ENCODE measurements at regions not wholly inside any gene's neighbourhood (a gene's known extent, or its start where the extent isn't known, plus 50 kb on each side); places are given as distances from the start of the nearest gene placed in this dataset.
"Not testable (repeated sequence)": the region's sequence is repeated elsewhere in the genome, so short reads cannot be mapped to it uniquely, and the experiment has no call there.

DNA sequence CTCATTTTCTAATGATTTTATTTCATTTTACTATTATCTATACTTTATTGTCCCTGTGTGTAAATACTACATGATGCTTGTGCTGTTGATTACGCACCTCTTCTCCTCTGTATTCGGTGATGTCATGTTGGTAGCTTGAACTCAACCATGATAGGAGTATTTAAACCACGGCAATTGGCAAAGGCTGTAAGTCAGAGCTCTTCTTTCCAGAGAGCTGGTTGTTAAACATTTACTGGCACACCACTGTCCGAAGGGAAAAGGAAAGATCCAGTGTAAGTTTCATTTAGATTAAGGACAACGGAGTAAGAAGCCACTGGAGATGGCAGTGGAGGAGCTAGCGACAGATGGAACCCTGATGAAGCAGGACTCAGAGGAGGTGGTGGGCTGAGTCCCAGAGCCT lies 93.4 kb upstream of the KCNE2 start:
- DNase-seq (ENCODE audit: low read depth in 4 of 4, low spot score in 2 of 4), result no peak

DNA sequence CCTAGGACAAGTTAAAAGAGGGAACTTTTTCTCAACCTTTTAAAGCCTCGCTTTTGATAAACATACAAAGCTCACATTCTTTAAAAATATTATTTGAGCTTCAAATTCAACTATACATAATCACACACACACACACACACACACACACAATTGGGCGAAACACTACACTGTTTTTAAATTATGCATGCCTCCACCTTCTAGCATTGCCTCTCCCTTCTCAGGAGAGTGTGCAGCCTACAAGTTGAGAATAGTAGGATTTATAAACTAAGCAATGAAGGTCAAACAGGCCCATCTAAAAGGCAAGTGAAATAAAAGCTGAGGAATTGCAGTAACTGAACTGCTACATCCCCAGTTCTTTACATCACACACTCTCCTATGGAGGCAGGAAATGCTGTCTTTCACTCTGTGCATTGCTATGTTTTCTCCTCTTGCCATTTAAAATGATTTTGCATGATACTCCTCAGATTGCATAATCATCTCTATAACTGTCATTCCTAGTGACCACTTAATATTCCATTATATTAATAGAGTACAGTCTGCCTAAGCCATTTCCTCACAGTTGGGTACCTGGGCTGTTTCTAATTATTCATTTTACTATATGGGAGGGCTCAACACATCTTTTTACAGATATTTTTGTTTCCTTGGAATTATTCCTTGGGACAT lies 92.5 kb upstream of the KCNE2 start:
- DNase-seq (ENCODE audit: low read depth in 4 of 4, low spot score in 2 of 4), result no peak

DNA sequence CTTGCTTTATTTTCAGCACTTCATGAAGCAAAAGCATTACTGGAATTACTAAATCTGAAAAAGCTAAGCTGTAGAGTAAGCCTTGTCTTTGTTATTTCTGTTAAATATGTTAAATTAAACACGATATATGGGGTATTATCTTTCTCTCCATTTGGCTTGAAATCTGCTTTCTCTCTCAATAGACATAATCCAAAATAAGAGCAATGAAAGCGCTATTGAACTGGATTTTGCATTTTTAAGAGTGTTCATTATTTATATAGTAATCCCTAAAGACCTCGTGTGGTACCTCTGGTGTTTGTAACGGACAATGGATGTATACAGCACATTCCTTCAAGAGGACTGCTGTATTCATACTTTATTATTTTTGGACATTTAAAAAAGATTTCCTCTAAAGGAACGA lies 91.5 kb upstream of the KCNE2 start:
- no peak for DNase-seq (ENCODE audit: low read depth in 4 of 4, low spot score in 2 of 4)

DNA sequence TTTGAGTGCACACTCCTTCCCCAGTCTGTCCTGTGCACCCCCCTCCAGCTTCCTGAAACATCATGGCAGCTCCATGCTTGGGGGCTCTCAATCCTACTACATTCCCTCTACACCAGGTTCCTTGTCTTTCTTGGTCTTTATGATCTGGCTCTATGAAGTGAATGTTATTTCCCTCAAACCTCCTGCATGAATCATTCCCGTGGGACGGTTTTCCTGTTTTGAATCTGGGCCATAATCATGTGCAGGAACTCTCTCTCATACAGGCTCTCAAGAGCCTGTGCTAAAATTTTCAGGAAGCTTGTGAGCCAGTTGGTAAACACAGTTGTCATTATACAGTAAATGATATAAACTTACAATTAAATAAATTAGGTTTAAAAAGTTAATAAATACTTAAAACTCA lies 89.8 kb upstream of the KCNE2 start:
- DNase-seq (ENCODE audit: low read depth in 4 of 4, low spot score in 2 of 4), result no peak

DNA sequence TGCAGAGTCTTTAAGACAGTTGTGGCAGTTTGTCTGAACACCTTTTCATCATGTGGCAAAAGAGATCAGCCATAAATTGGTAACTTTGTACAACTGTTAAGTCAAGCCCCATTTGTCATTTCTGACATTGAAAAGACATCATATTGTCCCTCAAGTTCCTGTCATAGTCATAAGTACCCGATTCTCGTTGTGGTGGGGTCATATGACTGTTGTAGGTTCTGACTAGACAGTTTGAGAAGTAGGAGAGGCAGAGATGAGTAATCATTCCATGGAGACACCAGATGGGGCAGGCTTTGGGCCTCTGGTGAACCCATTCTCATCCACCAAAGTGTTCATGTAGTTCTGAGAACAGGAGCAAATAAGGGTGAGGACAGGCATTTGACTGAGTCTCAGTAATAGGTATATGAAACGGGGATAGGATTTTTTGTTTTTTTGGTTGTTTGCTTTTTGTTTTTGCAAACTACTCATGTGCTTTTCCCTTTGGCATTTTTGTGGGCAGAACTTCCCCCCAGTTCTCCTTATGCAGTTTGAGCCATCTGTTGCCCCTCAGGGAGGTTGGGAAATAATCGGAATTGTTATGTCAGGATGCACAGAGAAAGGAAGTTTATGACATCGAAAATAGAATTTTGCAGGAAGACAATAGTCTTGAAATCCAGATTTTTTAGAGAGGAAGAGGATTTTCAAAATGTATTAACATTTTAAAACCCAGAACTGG lies 86.9 kb upstream of the KCNE2 start:
- no peak for DNase-seq (ENCODE audit: low read depth in 4 of 4, low spot score in 2 of 4)

DNA sequence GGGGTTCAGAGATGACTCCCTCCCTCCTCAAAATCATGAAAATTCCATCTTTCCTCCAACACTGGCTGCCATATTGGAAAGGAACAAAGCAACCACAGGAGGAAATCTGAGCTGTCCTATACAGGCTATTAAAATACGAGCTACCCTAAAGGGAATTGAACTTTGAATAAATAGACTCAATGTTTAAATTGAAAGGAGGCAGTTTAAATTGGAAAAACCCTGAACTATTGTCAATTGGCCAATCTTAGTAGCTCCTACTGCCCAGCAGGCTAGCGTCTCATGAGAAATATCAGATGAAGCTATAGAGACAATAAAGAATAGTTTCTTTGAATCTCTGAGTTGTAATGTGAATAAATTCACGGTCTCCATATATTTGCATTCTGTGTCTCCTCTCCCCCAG lies 85.4 kb upstream of the KCNE2 start:
- no peak for DNase-seq (ENCODE audit: low read depth in 4 of 4, low spot score in 2 of 4)

DNA sequence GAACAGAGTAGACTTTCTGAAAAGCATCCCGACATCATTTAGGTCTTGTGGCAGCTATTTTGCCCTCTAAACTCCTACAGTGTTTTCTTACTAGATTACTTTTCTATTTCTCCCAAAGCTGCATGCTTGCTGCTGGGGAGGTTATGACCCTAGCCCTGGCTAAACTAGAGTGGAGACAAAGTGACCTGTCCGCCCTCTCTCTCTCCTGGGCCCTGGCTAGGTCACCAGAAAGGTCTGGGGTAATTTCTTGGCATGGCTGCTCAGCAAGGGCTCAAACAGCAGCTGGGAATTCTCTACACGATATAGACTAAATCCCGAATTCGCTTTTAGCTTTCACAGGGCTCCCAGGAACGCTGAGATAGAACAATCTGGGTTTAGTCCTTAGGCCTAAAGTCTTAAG lies 84.5 kb upstream of the KCNE2 start:
- DNase-seq (ENCODE audit: low read depth in 4 of 4, low spot score in 2 of 4), result no peak

DNA sequence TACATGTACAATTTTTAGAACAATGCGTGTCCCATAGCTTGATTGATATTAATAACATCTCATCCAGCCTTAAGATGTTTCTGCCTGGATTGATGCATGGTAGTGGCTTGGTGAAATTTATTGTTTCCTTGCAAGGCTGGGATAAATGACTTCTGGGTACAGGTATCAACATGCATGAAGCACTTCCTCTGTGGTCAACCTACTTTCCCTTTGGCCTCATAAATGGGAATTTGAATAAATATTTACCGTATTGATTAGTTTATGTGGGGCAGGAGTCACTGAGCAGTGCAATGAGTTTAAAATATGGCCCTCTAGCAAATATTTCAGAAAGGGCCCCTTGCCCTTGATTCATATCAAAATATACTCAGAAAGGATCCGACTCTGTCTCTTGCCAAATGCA lies 83.9 kb upstream of the KCNE2 start:
- no peak for DNase-seq (ENCODE audit: low read depth in 4 of 4, low spot score in 2 of 4)

DNA sequence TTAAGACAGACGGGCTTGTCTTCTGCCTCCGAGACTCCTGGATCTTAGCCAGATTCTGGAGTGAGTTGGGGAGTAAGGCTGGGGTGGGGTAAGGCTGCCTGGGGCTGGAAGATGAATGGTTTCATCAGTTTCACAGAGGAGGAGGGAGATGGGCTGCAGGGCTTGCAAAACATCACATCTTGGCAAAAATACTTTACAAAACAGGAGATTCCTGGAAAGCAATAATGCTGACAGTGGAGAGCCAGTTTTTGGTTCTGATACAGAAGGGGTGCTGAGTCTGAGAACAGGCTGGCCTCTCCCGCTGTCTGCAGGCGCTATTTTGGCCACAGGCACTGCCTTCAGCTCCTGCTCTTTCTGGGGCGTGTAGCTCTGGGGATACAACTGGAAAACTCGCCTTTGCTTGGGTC lies 83.4 kb upstream of the KCNE2 start:
- no peak for DNase-seq (ENCODE audit: low read depth in 4 of 4, low spot score in 2 of 4)

DNA sequence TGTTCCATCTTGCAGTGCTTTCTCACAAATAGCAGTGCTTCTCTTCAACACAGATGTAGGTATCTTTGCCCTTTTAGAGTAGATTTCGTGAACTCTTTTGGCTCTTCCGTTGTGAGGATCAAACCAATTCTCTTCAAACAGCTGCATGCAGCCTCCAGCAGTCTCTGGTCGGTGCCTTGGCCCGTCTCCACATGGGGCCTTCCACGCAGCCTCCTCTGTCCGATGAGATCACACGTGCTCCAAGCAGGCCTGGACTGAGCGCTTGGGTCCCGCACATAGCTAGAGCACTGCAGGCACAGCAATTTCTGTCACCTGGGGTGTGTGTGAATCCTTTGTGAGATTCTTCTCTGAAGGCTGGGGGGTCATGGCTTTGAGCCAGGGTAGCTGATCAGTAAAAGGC lies 82.8 kb upstream of the KCNE2 start:
- DNase-seq (ENCODE audit: low read depth in 4 of 4, low spot score in 2 of 4), result no peak

DNA sequence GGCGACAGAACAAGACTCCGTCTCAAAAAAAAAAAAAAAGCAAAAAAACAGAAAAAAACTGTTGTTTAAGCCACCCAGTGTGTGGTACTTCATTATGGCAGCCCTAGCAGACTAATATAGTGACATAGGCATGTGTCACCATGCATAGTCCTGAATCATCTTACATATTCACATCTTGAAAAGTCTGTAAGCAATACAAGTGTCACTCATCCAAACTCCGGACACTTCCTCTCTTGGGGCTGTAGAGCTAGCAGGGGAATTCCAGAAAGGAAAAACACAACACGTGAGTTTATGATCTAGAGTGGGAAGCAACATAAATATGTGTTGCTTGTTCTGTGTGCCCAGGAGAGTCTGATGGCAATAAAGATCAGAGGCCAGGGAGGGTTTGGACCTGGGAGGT lies 81.6 kb upstream of the KCNE2 start:
- no peak for DNase-seq (ENCODE audit: low read depth in 4 of 4, low spot score in 2 of 4)

DNA sequence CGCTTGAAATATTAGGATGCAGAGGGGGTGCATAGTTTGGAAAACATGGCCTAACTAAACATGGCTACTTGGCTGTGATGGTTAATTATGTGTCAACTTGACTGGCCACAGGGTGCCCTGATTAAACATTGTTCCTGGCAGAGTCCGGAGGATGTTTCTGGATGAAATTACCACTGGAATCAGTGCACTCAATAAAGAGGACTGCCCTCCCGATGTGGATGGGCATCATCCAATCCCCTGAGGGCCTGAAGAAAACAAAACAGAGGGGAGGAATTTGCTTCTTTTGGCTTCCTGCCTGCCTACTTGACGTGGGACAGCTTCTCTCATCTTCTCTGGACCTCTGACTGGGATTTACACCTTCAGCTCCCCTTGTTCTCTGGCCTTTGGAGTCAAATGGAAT lies 79.1 kb upstream of the KCNE2 start:
- DNase-seq (ENCODE audit: low read depth in 4 of 4, low spot score in 2 of 4), result no peak

DNA sequence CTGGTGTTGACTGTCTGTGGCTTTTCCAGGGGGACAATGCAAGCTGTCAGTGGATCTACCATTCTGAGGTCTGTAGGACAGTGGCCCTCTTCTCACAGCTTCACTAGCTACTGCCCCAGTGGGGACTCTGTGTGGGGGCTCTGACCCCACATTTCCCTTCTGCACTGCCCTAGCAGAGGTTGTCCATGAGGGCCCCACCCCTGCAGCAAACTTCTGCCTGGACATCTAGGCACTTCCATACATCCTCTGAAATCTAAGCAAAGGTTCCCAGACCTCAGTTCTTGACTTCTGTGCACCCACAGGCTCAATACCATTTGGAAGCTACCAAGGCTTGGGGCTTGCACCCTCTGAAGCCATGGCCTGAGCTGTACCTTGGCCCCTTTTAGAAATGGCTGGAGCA lies 75.8 kb upstream of the KCNE2 start:
- DNase-seq (ENCODE audit: low read depth in 4 of 4, low spot score in 2 of 4), result not testable (repeated sequence)

DNA sequence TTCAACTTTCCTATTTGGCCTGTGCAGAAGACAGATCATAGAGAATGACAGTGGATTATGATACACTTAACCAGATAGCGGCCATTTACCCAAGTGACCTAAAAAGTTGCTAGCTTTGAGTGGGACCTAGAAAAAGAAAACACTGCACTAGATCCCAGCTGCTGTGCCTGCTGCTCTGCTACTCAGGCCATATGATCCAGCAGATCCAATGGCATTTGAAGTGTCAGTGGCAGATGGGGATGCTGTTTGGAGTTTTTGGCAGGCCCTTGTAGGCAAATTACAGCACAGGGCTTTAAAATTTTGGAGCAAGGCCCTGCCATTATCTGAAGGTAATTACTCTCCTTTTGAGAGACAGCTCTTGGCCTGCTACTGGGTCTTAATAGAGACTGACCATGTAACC lies 74.0 kb upstream of the KCNE2 start:
- DNase-seq (ENCODE audit: low read depth in 4 of 4, low spot score in 2 of 4), result no peak

DNA sequence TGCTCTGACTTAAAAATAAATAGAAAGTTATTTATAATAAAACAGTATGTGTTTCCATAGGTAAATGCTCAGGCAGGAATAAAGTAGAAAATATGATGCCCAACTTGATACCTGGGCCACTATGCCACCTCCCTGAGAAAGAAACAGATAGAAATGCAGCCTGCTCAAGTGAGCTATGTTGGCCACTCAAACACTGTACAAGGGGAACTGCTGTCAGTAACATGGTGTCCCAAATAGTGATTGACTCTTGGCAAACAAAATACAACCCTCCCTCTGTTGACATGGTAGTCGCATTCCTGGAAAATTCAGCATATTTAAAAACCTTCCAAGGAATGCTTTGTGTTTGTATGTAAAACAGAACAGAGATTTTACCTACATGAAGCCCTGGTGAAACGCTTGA lies 66.9 kb upstream of the KCNE2 start:
- no peak for DNase-seq (ENCODE audit: low read depth in 4 of 4, low spot score in 2 of 4)

DNA sequence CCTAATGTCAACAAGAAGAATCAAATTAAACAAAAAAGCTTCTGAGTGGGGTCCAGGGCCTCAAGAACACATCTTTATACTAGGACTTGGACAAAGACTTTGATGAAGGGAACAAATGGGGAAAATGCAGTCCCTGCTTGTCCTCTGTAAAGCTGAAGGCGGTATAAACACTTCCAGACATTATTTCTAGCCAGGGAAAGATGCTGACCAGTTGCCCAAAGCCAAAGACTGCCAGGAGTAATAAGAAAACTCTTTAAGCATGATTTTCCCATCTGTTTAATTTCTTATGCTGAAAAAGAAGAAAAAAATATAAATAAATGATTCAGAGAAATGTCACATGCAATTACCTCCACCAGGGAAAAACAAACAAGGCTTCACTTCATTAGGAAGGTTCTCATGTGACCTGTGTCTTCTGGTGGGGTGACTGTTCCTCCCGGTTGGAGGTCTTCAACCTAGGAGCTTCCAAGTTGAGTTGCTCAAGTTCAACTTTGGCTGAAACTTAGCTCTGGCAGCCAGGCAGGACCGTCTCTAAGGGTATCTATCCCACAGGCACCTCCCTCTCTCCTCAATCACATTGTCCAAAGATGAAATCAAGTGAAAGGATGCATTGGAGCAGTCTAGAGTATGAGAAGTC lies 65.2 kb upstream of the KCNE2 start:
- no peak for DNase-seq (ENCODE audit: low read depth in 4 of 4, low spot score in 2 of 4)

DNA sequence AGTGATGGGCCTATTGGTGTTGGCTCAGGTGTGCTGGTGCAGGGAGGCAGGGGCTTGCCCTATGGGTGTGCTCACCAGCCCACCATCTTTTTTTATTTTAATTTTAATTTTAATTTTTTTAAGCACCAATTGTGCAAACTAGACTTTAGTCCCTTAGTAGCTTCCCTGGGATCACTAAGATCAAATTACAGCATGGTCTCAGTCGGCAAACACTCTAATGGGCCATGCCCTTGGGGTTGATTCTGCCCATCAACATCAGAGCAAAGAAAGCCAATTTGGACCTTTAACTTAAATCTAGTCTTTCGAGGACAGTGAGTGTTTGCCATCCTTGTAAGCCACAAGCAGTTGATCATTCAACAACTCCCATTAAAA lies 64.7 kb upstream of the KCNE2 start:
- no peak for DNase-seq (ENCODE audit: low read depth in 4 of 4, low spot score in 2 of 4)

DNA sequence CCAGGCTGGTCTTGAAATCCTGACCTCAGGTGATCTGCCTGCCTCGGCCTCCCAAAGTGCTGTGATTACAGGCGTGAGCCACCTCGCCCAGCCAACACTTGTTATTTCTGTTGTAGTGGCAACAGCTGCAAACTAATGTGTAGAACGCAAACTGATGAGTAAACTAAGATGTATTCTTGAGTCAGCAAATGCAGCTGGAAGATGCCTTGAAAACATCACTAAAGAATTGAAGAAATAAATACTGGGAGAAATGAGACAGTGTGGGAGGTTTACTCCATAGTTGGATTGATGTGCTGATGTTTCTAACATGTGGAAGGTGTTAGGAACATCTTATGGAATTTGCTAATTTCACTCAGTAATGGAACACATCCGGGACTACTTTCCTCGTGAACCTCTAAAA lies 61.3 kb upstream of the KCNE2 start:
- DNase-seq (ENCODE audit: low read depth in 4 of 4, low spot score in 2 of 4), result no peak

DNA sequence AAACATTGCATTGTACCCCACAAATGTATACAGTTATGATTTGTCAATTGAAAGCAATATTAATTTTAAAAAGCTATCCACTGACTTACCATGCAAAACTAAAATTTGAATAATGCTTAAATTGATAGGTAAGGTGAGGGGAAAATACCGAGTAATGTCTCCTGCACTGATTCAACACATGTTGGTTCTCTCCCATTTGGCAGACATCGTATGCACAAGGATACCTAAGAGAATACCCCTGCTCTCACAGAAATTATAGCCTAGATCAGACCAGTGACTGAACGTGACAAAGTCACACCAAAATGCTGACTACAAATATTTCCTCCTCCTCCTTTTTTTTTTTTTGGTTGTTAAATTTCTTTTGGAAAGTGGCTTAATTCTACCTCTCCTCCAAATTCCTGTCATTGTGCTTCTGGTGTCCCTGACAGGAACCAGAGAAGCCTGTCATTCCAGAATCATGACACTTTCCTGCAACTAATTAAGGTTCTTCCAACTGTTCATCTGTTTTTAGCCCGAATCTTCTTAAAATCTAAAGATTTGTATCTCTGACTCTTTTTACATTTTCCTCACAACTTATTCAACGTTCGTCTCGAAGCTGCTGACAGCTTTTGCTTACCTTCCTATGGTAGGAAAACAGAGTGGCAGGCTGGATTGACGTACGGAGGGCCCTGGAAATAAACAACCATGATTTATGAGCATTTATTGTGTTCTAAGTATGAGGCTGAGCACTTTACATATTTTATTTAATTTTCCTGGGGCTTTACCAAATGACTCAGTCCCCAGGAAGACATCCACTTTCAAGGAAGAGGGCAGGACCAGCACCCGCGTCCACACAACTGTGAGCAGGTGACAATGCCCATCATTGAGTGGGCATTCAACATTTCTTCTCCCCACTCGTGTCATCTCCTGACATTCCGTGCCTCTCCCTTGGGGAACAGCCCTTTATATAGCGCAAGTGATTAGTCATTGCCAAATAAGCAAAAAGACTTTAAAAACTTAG lies 57.9 kb upstream of the KCNE2 start:
- no peak for DNase-seq (ENCODE audit: low read depth in 4 of 4, low spot score in 2 of 4)

DNA sequence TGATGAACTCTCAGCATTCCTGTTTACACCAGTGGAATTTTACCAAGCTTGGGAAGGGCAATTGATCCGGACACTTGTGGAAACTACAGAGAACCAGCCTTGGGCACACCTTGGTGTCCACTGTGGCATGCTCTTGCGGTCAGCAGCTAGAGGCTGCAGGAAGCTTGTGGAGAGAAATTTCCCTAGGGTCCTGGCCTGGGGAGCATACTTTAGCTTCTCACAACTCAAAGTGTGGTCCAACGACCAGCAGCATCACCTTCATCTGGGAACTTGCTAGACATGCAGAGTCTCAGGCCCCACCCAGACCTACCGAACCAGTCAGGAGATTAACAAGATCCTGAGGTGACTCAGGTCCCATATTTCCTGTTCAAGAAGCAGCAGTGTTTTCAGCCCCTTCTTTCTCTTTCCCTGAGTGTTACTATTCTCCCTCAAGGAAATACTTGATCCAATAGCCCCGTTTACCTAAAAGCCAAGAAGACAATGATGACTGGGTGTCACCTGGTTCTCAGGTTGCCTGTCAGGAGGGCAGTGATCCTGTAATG lies 55.7 kb upstream of the KCNE2 start:
- DNase-seq (ENCODE audit: low read depth in 4 of 4, low spot score in 2 of 4), result no peak

All from left renal cortex interstitium (tissue), 4 donors.